GM18867 (cell line): ENCODE measurements at regions not wholly inside any gene's neighbourhood (a gene's known extent, or its start where the extent isn't known, plus 50 kb on each side); places are given as distances from the start of the nearest gene placed in this dataset.
"Not testable (repeated sequence)": the region's sequence is repeated elsewhere in the genome, so short reads cannot be mapped to it uniquely, and the experiment has no call there.

ENCODE experiments used
- ATAC-seq: cut with Tn5 transposase; IDR thresholded peaks from one replicate; pipeline ENCODE4 v1.9.1; 2021; ENCODE audit warnings: mild to moderate bottlenecking, moderate library complexity; ENCODE audit not compliant: unreplicated experiment

- ATAC-seq: no peak
Measured at GRCh38 chr6:112457886-112458285, 110.8 kb downstream of the RFPL4B start.

- no peak for ATAC-seq
Measured at GRCh38 chr6:112459758-112460304, 112.7 kb downstream of the RFPL4B start.

- no peak for ATAC-seq
Measured at GRCh38 chr6:112464901-112465665, 118.0 kb downstream of the RFPL4B start.

GRCh38 chr6:112466373-112467151 is 119.4 kb downstream of the RFPL4B start:
- peak; percentile 86 for ATAC-seq

- no peak for ATAC-seq
Measured at GRCh38 chr6:112468359-112468758, 121.2 kb downstream of the RFPL4B start.

- ATAC-seq: no peak
Measured at GRCh38 chr6:112469306-112469705, 122.2 kb downstream of the RFPL4B start.

- no peak for ATAC-seq
Measured at GRCh38 chr6:112470376-112470775, 123.2 kb downstream of the RFPL4B start.

GRCh38 chr6:112470950-112471349 is 123.8 kb downstream of the RFPL4B start:
- ATAC-seq: no peak

GRCh38 chr6:112475083-112475482 is 128.0 kb downstream of the RFPL4B start:
- ATAC-seq: no peak

- no peak for ATAC-seq
Measured at GRCh38 chr6:112477125-112477524, 130.0 kb downstream of the RFPL4B start.

- ATAC-seq: no peak
Measured at GRCh38 chr6:112478036-112478435, 130.9 kb downstream of the RFPL4B start.

- not testable (repeated sequence) for ATAC-seq
Measured at GRCh38 chr6:112479975-112480374, 132.8 kb downstream of the RFPL4B start.

- no peak for ATAC-seq
Measured at GRCh38 chr6:112480553-112480952, 133.4 kb downstream of the RFPL4B start.

- no peak for ATAC-seq
Measured at GRCh38 chr6:112481211-112481610, 134.1 kb downstream of the RFPL4B start.

- ATAC-seq: no peak
Measured at GRCh38 chr6:112482373-112482772, 135.2 kb downstream of the RFPL4B start.

GRCh38 chr6:112485120-112485826 is 138.1 kb downstream of the RFPL4B start:
- no peak for ATAC-seq

GRCh38 chr6:112485827-112486212 is 138.7 kb downstream of the RFPL4B start:
- no peak for ATAC-seq

GRCh38 chr6:112486454-112486853 is 139.3 kb downstream of the RFPL4B start:
- no peak for ATAC-seq

- ATAC-seq: no peak
Measured at GRCh38 chr6:112488238-112488637, 141.1 kb downstream of the RFPL4B start.

- ATAC-seq: no peak
Measured at GRCh38 chr6:112501705-112502104, 154.6 kb downstream of the RFPL4B start.

- no peak for ATAC-seq
Measured at GRCh38 chr6:112502351-112503090, 155.4 kb downstream of the RFPL4B start.
